ENCODE measurements at regions not wholly inside any gene's neighbourhood (a gene's known extent, or its start where the extent isn't known, plus 50 kb on each side); places are given as distances from the start of the nearest gene placed in this dataset.

DNA sequence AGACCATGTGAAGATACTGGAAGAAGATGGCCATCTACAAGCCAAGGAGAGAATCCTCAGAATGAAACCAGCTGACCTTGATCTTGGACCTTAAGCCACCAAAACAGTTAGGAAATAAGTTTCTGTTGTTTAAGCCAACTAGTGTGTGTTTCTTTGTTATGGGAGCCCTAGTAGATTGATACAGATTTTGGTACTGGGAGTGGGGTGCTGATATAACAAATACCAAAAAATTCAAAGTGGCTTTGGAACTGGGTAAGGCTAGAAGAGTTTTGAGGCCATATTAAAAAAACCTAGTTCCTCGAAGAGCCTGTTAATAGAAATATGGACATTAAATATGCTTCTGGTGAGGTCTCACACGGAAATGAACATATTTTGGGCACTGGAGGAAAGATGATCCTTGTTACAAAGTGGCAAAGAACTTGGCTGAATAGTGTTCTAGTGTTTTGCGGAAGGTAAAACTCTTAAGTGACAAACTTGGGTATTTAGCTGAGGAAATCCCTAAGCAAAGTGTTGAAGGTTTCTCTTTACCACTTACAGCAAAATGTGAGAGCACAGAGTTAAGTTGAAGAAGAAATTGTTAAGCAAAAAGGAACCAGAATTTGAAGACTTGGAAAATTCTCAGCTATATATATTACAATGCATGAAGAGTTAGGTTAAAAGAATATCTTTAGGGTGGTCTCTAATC lies 55.1 kb upstream of the CD83 start:
- TF ChIP-seq BACH2 (CRISPR knock-in tag; IDR thresholded peaks at IDR 0.05; ENCODE audit: borderline replicate concordance): no peak
- TF ChIP-seq, protein P1, sequence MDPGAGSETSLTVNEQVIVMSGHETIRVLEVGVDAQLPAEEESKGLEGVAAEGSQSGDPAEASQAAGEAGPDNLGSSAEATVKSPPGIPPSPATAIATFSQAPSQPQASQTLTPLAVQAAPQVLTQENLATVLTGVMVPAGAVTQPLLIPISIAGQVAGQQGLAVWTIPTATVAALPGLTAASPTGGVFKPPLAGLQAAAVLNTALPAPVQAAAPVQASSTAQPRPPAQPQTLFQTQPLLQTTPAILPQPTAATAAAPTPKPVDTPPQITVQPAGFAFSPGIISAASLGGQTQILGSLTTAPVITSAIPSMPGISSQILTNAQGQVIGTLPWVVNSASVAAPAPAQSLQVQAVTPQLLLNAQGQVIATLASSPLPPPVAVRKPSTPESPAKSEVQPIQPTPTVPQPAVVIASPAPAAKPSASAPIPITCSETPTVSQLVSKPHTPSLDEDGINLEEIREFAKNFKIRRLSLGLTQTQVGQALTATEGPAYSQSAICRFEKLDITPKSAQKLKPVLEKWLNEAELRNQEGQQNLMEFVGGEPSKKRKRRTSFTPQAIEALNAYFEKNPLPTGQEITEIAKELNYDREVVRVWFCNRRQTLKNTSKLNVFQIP (CRISPR knock-in tag; IDR thresholded peaks at IDR 0.05; ENCODE audit: borderline replicate concordance, low read depth): no peak
- TF ChIP-seq ARNTL (CRISPR knock-in tag; IDR thresholded peaks at IDR 0.05; ENCODE audit: borderline replicate concordance, low read depth): no peak
- TF ChIP-seq, protein P2, sequence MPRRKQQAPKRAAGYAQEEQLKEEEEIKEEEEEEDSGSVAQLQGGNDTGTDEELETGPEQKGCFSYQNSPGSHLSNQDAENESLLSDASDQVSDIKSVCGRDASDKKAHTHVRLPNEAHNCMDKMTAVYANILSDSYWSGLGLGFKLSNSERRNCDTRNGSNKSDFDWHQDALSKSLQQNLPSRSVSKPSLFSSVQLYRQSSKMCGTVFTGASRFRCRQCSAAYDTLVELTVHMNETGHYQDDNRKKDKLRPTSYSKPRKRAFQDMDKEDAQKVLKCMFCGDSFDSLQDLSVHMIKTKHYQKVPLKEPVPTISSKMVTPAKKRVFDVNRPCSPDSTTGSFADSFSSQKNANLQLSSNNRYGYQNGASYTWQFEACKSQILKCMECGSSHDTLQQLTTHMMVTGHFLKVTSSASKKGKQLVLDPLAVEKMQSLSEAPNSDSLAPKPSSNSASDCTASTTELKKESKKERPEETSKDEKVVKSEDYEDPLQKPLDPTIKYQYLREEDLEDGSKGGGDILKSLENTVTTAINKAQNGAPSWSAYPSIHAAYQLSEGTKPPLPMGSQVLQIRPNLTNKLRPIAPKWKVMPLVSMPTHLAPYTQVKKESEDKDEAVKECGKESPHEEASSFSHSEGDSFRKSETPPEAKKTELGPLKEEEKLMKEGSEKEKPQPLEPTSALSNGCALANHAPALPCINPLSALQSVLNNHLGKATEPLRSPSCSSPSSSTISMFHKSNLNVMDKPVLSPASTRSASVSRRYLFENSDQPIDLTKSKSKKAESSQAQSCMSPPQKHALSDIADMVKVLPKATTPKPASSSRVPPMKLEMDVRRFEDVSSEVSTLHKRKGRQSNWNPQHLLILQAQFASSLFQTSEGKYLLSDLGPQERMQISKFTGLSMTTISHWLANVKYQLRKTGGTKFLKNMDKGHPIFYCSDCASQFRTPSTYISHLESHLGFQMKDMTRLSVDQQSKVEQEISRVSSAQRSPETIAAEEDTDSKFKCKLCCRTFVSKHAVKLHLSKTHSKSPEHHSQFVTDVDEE (CRISPR knock-in tag; IDR thresholded peaks at IDR 0.05): no peak
- no peak for TF ChIP-seq ZNF8 (CRISPR knock-in tag; IDR thresholded peaks at IDR 0.05)
- TF ChIP-seq ZNF70 (CRISPR knock-in tag; IDR thresholded peaks at IDR 0.05): no peak
- no peak for TF ChIP-seq OSR1 (CRISPR knock-in tag; IDR thresholded peaks at IDR 0.05)
- TF ChIP-seq, protein P3, sequence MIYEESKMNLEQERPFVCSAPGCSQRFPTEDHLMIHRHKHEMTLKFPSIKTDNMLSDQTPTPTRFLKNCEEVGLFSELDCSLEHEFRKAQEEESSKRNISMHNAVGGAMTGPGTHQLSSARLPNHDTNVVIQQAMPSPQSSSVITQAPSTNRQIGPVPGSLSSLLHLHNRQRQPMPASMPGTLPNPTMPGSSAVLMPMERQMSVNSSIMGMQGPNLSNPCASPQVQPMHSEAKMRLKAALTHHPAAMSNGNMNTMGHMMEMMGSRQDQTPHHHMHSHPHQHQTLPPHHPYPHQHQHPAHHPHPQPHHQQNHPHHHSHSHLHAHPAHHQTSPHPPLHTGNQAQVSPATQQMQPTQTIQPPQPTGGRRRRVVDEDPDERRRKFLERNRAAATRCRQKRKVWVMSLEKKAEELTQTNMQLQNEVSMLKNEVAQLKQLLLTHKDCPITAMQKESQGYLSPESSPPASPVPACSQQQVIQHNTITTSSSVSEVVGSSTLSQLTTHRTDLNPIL (CRISPR knock-in tag; IDR thresholded peaks at IDR 0.05; ENCODE audit: low read depth): no peak
- TF ChIP-seq, protein P4, sequence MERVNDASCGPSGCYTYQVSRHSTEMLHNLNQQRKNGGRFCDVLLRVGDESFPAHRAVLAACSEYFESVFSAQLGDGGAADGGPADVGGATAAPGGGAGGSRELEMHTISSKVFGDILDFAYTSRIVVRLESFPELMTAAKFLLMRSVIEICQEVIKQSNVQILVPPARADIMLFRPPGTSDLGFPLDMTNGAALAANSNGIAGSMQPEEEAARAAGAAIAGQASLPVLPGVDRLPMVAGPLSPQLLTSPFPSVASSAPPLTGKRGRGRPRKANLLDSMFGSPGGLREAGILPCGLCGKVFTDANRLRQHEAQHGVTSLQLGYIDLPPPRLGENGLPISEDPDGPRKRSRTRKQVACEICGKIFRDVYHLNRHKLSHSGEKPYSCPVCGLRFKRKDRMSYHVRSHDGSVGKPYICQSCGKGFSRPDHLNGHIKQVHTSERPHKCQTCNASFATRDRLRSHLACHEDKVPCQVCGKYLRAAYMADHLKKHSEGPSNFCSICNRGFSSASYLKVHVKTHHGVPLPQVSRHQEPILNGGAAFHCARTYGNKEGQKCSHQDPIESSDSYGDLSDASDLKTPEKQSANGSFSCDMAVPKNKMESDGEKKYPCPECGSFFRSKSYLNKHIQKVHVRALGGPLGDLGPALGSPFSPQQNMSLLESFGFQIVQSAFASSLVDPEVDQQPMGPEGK (CRISPR knock-in tag; IDR thresholded peaks at IDR 0.05; ENCODE audit: borderline replicate concordance): no peak
- TF ChIP-seq TOX (CRISPR knock-in tag; IDR thresholded peaks at IDR 0.05; ENCODE audit: borderline replicate concordance): no peak
- TF ChIP-seq TCF4 (CRISPR knock-in tag; IDR thresholded peaks at IDR 0.05; ENCODE audit: borderline replicate concordance): no peak
- no peak for TF ChIP-seq ZC3H10 (CRISPR knock-in tag; IDR thresholded peaks at IDR 0.05)
- no peak for TF ChIP-seq CSDC2 (CRISPR knock-in tag; IDR thresholded peaks at IDR 0.05)
- TF ChIP-seq SNAI2 (CRISPR knock-in tag; IDR thresholded peaks at IDR 0.05): no peak
- no peak for TF ChIP-seq GLIS3 (CRISPR knock-in tag; IDR thresholded peaks at IDR 0.05)
- TF ChIP-seq, protein P5, sequence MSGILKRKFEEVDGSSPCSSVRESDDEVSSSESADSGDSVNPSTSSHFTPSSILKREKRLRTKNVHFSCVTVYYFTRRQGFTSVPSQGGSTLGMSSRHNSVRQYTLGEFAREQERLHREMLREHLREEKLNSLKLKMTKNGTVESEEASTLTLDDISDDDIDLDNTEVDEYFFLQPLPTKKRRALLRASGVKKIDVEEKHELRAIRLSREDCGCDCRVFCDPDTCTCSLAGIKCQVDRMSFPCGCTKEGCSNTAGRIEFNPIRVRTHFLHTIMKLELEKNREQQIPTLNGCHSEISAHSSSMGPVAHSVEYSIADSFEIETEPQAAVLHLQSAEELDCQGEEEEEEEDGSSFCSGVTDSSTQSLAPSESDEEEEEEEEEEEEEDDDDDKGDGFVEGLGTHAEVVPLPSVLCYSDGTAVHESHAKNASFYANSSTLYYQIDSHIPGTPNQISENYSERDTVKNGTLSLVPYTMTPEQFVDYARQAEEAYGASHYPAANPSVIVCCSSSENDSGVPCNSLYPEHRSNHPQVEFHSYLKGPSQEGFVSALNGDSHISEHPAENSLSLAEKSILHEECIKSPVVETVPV (CRISPR knock-in tag; IDR thresholded peaks at IDR 0.05): no peak
- no peak for TF ChIP-seq ESRRG (CRISPR knock-in tag; IDR thresholded peaks at IDR 0.05)
- TF ChIP-seq ZFP30 (CRISPR knock-in tag; IDR thresholded peaks at IDR 0.05): no peak
- TF ChIP-seq ZNF565 (CRISPR knock-in tag; conservative IDR thresholded peaks at IDR 0.05; ENCODE audit: low read depth): no peak
- no peak for ATAC-seq

DNA sequence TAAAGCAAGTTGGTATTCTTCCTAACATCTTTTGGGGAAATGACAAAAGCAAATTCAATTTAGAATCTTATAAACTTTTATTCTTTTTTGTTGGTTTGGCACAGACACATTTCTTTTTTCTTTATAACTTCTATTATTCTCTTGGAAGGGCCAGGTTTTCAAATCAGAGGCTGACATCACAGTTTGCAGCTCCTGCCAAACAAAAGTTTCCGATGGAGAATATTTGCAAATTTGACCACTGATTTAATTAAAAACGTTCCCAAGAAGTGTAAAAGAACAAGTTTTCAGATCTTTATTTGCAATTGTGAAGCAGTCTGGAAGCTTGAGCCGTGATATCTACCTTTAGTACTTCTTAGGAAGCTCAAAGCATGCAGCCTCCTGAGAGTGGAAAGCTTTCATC lies 53.8 kb upstream of the CD83 start:
- no peak for ATAC-seq
- TF ChIP-seq ZNF565 (CRISPR knock-in tag; conservative IDR thresholded peaks at IDR 0.05; ENCODE audit: low read depth): no peak
- TF ChIP-seq, protein P2 (CRISPR knock-in tag; IDR thresholded peaks at IDR 0.05): no peak
- TF ChIP-seq ESRRG (CRISPR knock-in tag; IDR thresholded peaks at IDR 0.05): no peak
- no peak for TF ChIP-seq ZNF70 (CRISPR knock-in tag; IDR thresholded peaks at IDR 0.05)
- TF ChIP-seq ZFP30 (CRISPR knock-in tag; IDR thresholded peaks at IDR 0.05): no peak
- TF ChIP-seq, protein P4 (CRISPR knock-in tag; IDR thresholded peaks at IDR 0.05; ENCODE audit: borderline replicate concordance): no peak
- no peak for TF ChIP-seq PPARA (CRISPR knock-in tag; IDR thresholded peaks at IDR 0.05; ENCODE audit: borderline replicate concordance)
- no peak for TF ChIP-seq BACH2 (CRISPR knock-in tag; IDR thresholded peaks at IDR 0.05; ENCODE audit: borderline replicate concordance)
- TF ChIP-seq TOX (CRISPR knock-in tag; IDR thresholded peaks at IDR 0.05; ENCODE audit: borderline replicate concordance): no peak
- TF ChIP-seq, protein P5 (CRISPR knock-in tag; IDR thresholded peaks at IDR 0.05): no peak
- TF ChIP-seq ZNF8 (CRISPR knock-in tag; IDR thresholded peaks at IDR 0.05): no peak

Data from SK-N-SH treated with all-trans-retinoic acid at 6 μM for 48 hours (cell line).